Right ventricle myocardium superior (tissue), 1 donor: ENCODE measurements at regions not wholly inside any gene's neighbourhood (a gene's known extent, or its start where the extent isn't known, plus 50 kb on each side); places are given as distances from the start of the nearest gene placed in this dataset.
A peak's percentile ranks its signal among the peaks of the same experiment; 100 is the strongest.
"Not testable (repeated sequence)": the region's sequence is repeated elsewhere in the genome, so short reads cannot be mapped to it uniquely, and the experiment has no call there.

Experiments used
- ATAC-seq: fragments of 200-7000 bp; cut with Tn5 transposase; one replicate; pipeline ENCODE4 v1.9.1; 2020; ENCODE audit warnings: mild to moderate bottlenecking; ENCODE audit not compliant: poor library complexity
- DNase-seq: peaks from one replicate; pipeline ENCODE4 v3.0.0-alpha.2; 2020
- intact Hi-C: fragments of 100-400 bp; cut with DNase I; formaldehyde crosslinking; loops from one replicate; pipeline ENCODE4 v1.11.2; 2022
- donor health status: DM: no; HTN: yes; CAD: no; lungs with severe emphysema.

DNA sequence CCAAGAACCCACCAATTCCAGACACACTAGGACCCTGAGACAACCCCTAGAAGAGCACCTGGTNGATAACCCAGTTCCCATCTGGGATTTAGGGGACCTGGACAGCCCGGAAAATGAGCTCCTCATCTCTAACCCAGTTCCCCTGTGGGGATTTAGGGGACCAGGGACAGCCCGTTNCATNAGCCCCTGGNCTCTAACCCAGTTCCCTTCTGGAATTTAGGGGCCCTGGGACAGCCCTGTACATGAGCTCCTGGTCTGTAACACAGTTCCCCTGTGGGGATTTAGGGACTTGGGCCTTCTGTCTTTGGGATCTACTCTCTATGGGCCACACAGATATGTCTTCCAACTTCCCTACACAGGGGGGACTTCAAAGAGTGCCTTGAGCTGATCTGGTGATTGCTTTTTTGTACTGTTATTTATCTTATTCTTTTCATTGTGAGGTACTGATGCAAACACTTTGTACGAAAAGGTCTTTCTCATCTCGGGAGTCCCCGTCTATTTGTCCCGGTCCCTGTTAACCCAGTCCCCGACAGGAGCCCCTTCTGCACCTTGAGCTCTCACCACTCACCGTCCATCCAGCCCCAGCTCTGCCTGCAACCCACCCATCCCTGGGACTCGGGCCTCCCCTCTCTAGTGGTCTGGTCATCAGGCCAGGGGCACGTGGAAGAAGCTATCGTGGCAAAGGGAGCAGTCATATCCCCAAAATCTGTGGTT is 58.2 kb upstream of the PLCXD1 start:
- ATAC-seq = peak; percentile 56
- DNase-seq, intact Hi-C loops: not testable (repeated sequence)

DNA sequence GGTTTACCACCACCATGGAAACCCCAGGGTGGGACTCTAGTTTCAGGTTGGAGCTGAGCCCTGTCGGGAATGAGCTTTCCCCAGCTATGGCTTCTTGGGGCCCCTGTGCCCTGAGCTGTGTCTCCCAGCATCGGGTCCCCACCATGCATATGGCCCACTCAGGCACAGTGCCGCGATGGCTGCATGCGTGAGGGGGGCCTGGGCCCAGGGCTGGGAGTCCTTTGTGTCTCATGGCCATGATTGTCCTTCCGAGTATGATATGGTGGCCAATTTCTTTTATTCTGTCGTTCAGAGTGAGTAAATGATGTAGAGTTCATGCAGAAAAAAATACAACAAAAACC is 57.7 kb upstream of the PLCXD1 start:
- intact Hi-C loops, DNase-seq, ATAC-seq: not testable (repeated sequence)

- intact Hi-C loops, DNase-seq: not testable (repeated sequence)
- ATAC-seq = peak; percentile 80
Observed at GRCh38 chrX:226474-227164, 54.6 kb upstream of the PLCXD1 start.

GRCh38 chrX:227396-227795 is 53.8 kb upstream of the PLCXD1 start:
- ATAC-seq, intact Hi-C loops, DNase-seq: not testable (repeated sequence)
